ENCODE measurements at regions not wholly inside any gene's neighbourhood (a gene's known extent, or its start where the extent isn't known, plus 50 kb on each side); places are given as distances from the start of the nearest gene placed in this dataset.

GRCh38 chr13:34467450-34468083 lies 474.5 kb upstream of the NBEA start:
- DNase-seq (ENCODE audit: low spot score) = no peak

- DNase-seq (ENCODE audit: low spot score) = no peak
Observed at GRCh38 chr13:34469196-34469986, 472.7 kb upstream of the NBEA start.

GRCh38 chr13:34474187-34474868 lies 467.7 kb upstream of the NBEA start:
- DNase-seq (ENCODE audit: low spot score) = no peak

GRCh38 chr13:34478376-34478775 lies 463.7 kb upstream of the NBEA start:
- DNase-seq (ENCODE audit: low spot score) = no peak

GRCh38 chr13:34502011-34502410 lies 440.1 kb upstream of the NBEA start:
- no peak for DNase-seq (ENCODE audit: low spot score)

GRCh38 chr13:34502621-34503020 lies 439.4 kb upstream of the NBEA start:
- no peak for DNase-seq (ENCODE audit: low spot score)

GRCh38 chr13:34506796-34507195 lies 435.3 kb upstream of the NBEA start:
- no peak for DNase-seq (ENCODE audit: low spot score)

GRCh38 chr13:34507630-34508029 lies 434.4 kb upstream of the NBEA start:
- DNase-seq (ENCODE audit: low spot score) = no peak

- DNase-seq (ENCODE audit: low spot score) = no peak
Observed at GRCh38 chr13:34512817-34513216, 429.3 kb upstream of the NBEA start.

- no peak for DNase-seq (ENCODE audit: low spot score)
Observed at GRCh38 chr13:34513526-34513925, 428.5 kb upstream of the NBEA start.

GRCh38 chr13:34515201-34515600 lies 426.9 kb upstream of the NBEA start:
- DNase-seq (ENCODE audit: low spot score) = no peak

- no peak for DNase-seq (ENCODE audit: low spot score)
Observed at GRCh38 chr13:34521171-34521570, 420.9 kb upstream of the NBEA start.

- DNase-seq (ENCODE audit: low spot score) = no peak
Observed at GRCh38 chr13:34522808-34523207, 419.3 kb upstream of the NBEA start.

- no peak for DNase-seq (ENCODE audit: low spot score)
Observed at GRCh38 chr13:34523406-34523805, 418.7 kb upstream of the NBEA start.

- no peak for DNase-seq (ENCODE audit: low spot score)
Observed at GRCh38 chr13:34533941-34534340, 408.1 kb upstream of the NBEA start.

GRCh38 chr13:34542321-34542720 lies 399.7 kb upstream of the NBEA start:
- no peak for DNase-seq (ENCODE audit: low spot score)

- DNase-seq (ENCODE audit: low spot score) = no peak
Observed at GRCh38 chr13:34543836-34544235, 398.2 kb upstream of the NBEA start.

GRCh38 chr13:34545461-34545860 lies 396.6 kb upstream of the NBEA start:
- no peak for DNase-seq (ENCODE audit: low spot score)

- no peak for DNase-seq (ENCODE audit: low spot score)
Observed at GRCh38 chr13:34546344-34547250, 395.5 kb upstream of the NBEA start.

GRCh38 chr13:34547929-34548328 lies 394.1 kb upstream of the NBEA start:
- no peak for DNase-seq (ENCODE audit: low spot score)

- no peak for DNase-seq (ENCODE audit: low spot score)
Observed at GRCh38 chr13:34553376-34553775, 388.7 kb upstream of the NBEA start.

- no peak for DNase-seq (ENCODE audit: low spot score)
Observed at GRCh38 chr13:34555988-34556387, 386.1 kb upstream of the NBEA start.

All from CD4-positive, alpha-beta T cell treated with Interleukin-6 at 100 ng/mL for 8 hours (primary cell).